H1 (cell line): ENCODE measurements at regions not wholly inside any gene's neighbourhood (a gene's known extent, or its start where the extent isn't known, plus 50 kb on each side); places are given as distances from the start of the nearest gene placed in this dataset.

Experiments
- CEBPB ChIP-seq: IDR thresholded peaks from 2 replicates; pipeline ENCODE4 v1.6.1; 2012; ENCODE audit warnings: low read depth, low read length
- FOSL1 ChIP-seq: IDR thresholded peaks from 2 replicates; pipeline ENCODE4 v1.6.1; 2011; ENCODE audit warnings: mild to moderate bottlenecking, low read depth, low read length, moderate library complexity; ENCODE audit not compliant: insufficient read depth
- KDM5A ChIP-seq: fragments of 200-600 bp; IDR thresholded peaks from 2 replicates; pipeline ENCODE4 v1.7.1; 2012; ENCODE audit warnings: mild to moderate bottlenecking, low read length, inconsistent platforms, mixed read lengths
- NRF1 ChIP-seq: IDR thresholded peaks from 2 replicates; pipeline ENCODE4 v1.6.1; 2011; ENCODE audit warnings: mild to moderate bottlenecking, low read depth, low read length, improper control_type of control experiment
- SIRT6 ChIP-seq: IDR thresholded peaks from one replicate; pipeline ENCODE4 v1.7.1; 2012; ENCODE audit warnings: low read length, inconsistent platforms
- ZNF274 ChIP-seq: IDR thresholded peaks from 2 replicates; pipeline ENCODE4 v1.7.0; 2012; ENCODE audit warnings: low read length, borderline replicate concordance; ENCODE audit errors: extremely low read depth

GRCh38 chr3:5448246-5448645 lies 260.7 kb downstream of the EDEM1 start (continued):
- TF ChIP-seq FOSL1 (no peak), NRF1 (no peak), KDM5A (no peak), ZNF274 (no peak), CEBPB (no peak), SIRT6 (no peak)
